H4 (cell line): ENCODE measurements at regions not wholly inside any gene's neighbourhood (a gene's known extent, or its start where the extent isn't known, plus 50 kb on each side); places are given as distances from the start of the nearest gene placed in this dataset.

ENCODE experiments used
- DNase-seq: peaks from one replicate; pipeline ENCODE4 v3.0.0-alpha.2; 2015; ENCODE audit warnings: low spot score

GRCh38 chr5:53219174-53219573, 109.6 kb upstream of the MOCS2 start:
- DNase-seq = no peak

- no peak for DNase-seq
These were observed 110.1 kb upstream of the MOCS2 start for GRCh38 chr5:53219610-53220009.

DNA sequence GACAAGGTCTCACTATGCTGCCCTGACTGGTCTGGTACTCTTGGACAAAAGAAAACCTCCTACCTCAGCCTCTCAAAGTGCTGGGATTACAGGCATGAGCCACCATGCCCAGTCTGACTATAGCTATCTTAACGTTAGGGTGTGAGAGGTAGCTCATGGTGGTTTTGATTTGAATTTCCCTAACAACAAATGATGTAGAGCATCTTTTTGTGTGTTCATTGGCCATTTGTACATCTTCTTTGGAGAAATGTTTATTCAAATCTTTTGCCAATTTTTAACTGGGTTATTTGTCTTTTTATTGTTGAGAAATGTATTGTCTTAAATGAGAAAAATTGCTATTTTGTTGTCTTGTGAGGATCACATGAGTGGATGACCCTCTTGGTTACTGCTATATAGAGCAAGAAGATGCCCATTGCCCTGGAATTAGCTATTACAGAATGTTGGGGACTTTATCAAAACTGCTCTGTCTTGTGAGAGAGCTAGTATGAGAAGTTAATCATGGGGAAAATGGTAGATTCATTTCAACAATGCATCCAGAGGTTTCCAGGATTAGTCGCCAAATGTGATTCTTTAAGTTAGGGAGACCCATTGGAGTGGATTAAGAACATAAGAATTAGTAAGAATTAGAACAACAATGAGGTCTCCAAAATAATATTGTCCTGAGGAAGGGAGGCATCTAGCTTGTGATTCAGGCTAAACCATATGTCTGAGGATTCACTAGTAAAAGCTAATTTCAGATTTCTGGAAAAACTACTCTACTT, 124.3 kb upstream of the MOCS2 start:
- DNase-seq = no peak

GRCh38 chr5:53236683-53237082, 127.1 kb upstream of the MOCS2 start:
- DNase-seq = no peak

DNA sequence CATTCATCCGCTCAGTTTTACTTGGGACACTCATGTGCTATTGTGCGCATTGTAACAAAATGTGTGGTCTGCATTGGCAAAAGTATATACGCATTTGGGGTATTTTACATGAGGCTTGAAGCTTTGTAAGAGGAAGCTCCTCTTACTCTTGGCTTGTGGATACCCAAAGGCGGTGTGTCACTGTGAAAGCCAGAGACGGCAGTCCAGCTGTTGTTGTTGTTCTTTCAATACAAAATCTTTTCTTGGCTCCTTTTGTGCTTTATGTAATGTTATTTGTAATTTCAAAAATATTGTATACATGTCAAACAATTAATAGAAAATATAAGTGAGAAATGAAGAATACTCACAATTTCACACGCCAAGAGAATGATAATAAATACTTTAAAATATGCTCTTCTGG, 128.3 kb upstream of the MOCS2 start:
- DNase-seq = no peak

GRCh38 chr5:53239301-53239990, 129.9 kb upstream of the MOCS2 start:
- DNase-seq = no peak

DNA sequence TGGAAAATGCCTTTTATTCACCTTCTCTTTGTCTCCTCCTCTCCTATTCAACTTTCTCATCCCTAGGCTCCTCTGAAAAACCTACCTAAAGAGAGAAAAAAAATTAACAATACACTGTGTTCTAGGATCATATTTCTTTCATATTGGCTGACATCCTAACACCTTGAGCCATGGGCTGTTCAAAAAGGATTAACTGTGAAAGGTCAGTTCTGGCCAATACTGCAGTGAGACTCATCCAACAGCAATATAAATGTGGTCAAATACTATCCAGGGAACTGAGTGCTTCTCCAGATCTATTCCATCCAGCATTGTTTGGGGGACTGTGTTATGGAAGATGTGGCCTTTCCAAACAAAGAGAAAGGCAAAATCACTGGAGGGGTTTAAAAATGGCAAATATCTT, 131.1 kb upstream of the MOCS2 start:
- DNase-seq = no peak

DNA sequence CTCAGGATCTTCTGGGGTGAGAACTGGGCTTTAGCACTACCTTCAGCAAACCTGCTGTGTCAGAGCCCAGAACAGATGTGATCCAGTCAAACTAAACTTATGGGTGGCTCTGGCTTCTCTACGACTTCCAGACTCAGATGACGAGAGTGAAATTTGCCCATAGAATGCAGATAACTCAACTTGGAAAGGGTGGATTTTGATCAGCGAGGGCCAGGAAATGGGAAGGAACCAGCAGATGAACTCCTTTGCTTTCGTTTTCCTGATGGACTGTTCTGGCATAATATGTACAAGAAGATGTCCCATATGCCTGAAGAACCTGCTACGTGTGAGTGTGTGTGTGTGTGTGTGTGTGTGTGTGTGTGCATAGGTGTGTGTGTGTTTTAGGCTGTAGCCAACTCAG, 132.0 kb upstream of the MOCS2 start:
- no peak for DNase-seq

GRCh38 chr5:53243403-53243802, 133.8 kb upstream of the MOCS2 start:
- DNase-seq = no peak

DNA sequence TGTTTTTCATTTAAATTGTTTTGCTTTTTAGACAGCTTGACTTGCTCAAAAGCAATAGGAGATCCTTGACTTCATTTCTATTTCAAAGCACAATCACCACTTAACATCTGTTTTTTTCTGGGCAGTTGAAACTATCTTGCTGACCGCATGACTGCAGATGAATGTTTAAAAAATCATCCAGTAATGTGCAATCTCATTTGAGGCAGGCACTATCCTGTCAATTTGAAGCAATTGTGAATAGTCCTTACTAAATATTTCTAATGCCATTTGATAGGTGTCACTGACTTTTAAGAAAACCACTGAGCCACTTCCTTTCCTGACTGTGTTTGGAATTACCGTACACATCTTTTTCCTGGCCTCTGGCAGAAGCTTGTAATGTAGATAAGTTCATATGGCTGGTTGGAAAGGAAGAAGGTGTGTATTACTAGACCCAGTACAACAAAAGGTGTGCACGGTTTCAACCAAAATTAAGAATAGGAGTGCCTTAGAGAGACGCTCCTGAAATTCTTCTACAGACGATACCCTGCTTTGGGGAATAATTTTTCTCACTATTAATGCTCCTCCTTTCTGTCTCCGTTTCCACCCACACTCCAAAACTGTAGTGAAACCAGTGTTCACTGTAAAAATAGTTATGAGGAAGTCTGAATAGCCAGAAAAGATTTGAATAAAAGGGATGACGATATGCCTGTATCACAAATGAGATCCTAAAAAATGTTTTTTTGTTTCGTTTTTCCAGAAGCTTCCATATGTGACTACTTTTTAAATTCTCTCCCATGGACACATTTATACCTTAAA, 136.7 kb upstream of the MOCS2 start:
- DNase-seq = peak; percentile 65

- peak; percentile 78 for DNase-seq
These were observed 140.1 kb upstream of the MOCS2 start for GRCh38 chr5:53249529-53250200.

- no peak for DNase-seq
These were observed 140.6 kb upstream of the MOCS2 start for GRCh38 chr5:53250201-53250550.

DNA sequence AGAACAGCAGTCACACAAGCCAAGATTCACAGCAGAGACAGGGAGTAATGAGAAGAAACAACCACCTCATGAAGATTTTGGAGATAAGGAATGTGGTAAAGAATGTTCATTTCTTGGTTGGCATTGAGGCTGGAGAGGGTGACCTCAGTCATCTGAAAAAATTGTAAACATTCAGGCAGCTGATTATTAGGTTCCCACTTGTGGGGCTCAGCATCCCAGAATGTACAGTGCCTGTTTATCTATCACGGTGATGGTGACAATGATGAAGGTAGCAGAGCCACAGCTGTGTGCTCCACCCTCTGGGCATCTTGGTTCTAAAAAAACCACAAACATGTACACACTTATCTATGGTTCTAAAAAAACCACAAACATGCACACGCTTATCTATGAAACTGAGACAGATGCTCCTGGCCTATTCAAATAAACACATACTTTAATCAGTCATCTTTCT, 143.9 kb upstream of the MOCS2 start:
- peak; percentile 24 for DNase-seq

DNA sequence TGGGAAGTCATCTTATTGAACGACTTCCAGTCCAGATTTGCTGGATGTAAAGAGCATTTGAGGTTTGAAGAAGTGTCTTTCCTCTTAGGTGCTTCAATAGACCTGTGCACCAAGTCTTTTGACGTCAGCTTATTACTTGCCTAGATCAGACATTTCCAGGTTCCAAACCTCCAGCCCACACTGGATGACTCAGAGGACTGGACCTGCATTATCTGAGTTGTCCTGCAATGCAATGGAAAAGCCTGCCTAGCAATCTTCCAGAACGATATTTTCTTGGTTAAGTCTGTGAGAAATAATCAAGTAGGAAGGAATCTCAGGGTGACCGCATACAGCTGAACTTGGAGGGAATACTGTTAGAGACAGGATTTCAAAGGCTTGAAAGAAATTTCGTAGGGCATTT, 147.2 kb upstream of the MOCS2 start:
- DNase-seq = no peak

- DNase-seq = no peak
These were observed 148.3 kb upstream of the MOCS2 start for GRCh38 chr5:53257806-53258373.

DNA sequence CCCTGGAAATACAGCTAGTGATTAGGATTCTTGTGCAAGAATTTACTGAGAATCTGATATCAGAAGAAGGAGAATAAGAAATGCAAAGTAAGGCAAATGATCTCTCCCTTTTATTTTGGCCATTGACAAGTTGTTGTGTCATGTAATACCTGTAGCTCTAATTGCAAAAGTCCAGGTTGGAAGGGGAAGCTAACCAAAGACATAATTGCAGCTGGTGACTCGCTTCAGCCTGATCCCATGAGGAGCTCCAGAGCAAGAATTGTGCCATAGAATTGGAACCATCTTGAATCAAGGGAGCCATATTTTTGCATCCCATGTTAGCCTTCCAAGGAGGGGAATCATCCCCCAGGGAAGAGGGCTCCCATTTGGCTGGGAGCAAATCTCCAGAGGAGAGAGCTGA, 149.6 kb upstream of the MOCS2 start:
- no peak for DNase-seq

GRCh38 chr5:53260446-53260845, 150.9 kb upstream of the MOCS2 start:
- no peak for DNase-seq

DNA sequence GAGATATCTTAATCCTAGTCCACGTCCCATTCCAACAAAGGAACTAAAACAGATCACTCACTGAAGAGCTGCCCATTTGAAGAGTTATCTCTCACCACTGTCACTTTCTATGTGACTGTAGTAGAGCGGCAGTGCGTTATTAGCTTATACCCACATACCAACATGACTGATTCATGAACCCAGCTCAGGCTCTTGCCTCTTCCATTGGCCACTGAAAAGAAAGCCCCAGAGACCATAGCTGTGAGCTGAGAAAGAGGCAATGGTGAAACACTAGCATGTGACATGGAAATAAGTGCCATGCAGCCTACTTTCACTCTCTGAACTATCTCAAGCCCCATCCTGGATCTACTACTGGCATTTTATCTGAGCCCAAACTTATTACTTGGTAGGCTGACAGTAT, 151.7 kb upstream of the MOCS2 start:
- no peak for DNase-seq

GRCh38 chr5:53262348-53262970, 152.9 kb upstream of the MOCS2 start:
- peak; percentile 29 for DNase-seq

GRCh38 chr5:53263151-53263550, 153.6 kb upstream of the MOCS2 start:
- no peak for DNase-seq

DNA sequence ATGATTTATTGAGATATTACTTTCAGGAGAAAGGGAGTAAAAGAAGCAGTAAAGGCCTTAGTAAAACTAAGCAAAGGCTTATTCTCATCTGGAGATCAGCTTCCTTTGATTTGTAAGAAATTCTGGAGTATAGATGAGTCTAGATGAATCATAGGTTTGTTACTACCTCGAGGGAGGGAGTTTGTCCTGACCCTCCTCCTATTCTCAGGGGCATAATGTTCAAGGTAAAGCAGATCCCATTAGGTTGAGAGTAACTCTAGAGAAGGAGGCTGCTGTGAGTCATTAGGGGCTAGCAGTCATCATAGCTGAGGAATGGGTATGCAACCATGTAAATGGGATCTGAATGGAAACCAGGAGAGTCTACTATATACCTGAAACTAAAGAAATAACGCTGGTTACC, 155.5 kb upstream of the MOCS2 start:
- no peak for DNase-seq
